IPS-20b (cell line): ENCODE measurements at regions not wholly inside any gene's neighbourhood (a gene's known extent, or its start where the extent isn't known, plus 50 kb on each side); places are given as distances from the start of the nearest gene placed in this dataset.

Experiments used
- H3K27ac ChIP-seq: one replicate; pipeline ENCODE4 v1.5.1; 2013; ENCODE audit warnings: low read length
- H3K27me3 ChIP-seq: 2 replicates; pipeline ENCODE4 v1.6.1; 2013; ENCODE audit warnings: mild to moderate bottlenecking, low read length, inconsistent platforms; ENCODE audit not compliant: insufficient read depth
- H3K36me3 ChIP-seq: 2 replicates; pipeline ENCODE4 v1.6.1; 2013; ENCODE audit warnings: low read depth, mild to moderate bottlenecking, inconsistent platforms, low read length, moderate library complexity; ENCODE audit not compliant: insufficient read depth
- H3K4me1 ChIP-seq: 2 replicates; pipeline ENCODE4 v1.6.1; 2013; ENCODE audit warnings: mild to moderate bottlenecking, control low read depth, inconsistent platforms, low read length, moderate library complexity; ENCODE audit not compliant: insufficient read depth
- H3K4me3 ChIP-seq: 2 replicates; pipeline ENCODE4 v1.5.1; 2013; ENCODE audit warnings: mild to moderate bottlenecking, low read length, inconsistent platforms
- H3K9ac ChIP-seq: 2 replicates; pipeline ENCODE4 v1.6.1; 2013; ENCODE audit warnings: low read depth, mild to moderate bottlenecking, inconsistent platforms, low read length, moderate library complexity
- H3K9me3 ChIP-seq: 2 replicates; pipeline ENCODE4 v1.6.1; 2013; ENCODE audit warnings: mild to moderate bottlenecking, low read depth, low read length, inconsistent platforms; ENCODE audit not compliant: insufficient read depth

DNA sequence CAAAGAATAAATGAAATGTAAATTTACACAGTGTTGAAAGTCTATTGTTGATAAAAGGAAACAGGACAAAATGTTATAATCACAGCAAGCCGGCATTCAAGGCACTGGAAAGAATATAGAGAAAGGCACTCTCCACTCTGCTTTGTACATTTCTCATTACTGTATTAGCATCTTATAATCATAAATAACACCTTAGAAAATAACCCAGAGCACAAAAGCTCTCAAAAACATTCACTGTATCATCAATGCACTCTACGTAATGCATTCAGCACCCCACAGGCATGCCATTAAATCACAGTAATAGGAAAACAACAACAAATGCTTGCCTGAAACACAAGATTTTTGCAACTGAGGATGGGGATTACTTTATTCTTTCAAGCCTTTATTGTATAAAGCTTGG lies 75.3 kb upstream of the TRPC3 start:
- no peak overlapping the region for H3K9ac ChIP-seq
- H3K27me3 ChIP-seq: no peaks in the 10 kb centered on the region
- no peaks in the 10 kb centered on the region for H3K4me1 ChIP-seq
- no peak overlapping the region for H3K27ac ChIP-seq
- no peaks in the 10 kb centered on the region for H3K36me3 ChIP-seq
- H3K9me3 ChIP-seq: no peaks in the 10 kb centered on the region; the same call in 1 of the 2 replicates
- no peak overlapping the region for H3K4me3 ChIP-seq

GRCh38 chr4:122017296-122017695 lies 65.4 kb upstream of the TRPC3 start:
- Histone ChIP-seq H3K36me3 (no peaks in the 10 kb centered on the region), H3K27me3 (no peaks in the 10 kb centered on the region), H3K4me3 (no peak overlapping the region), H3K9me3 (no peaks in the 10 kb centered on the region), H3K27ac (no peak overlapping the region), H3K4me1 (no peaks in the 10 kb centered on the region), H3K9ac (no peak overlapping the region)

DNA sequence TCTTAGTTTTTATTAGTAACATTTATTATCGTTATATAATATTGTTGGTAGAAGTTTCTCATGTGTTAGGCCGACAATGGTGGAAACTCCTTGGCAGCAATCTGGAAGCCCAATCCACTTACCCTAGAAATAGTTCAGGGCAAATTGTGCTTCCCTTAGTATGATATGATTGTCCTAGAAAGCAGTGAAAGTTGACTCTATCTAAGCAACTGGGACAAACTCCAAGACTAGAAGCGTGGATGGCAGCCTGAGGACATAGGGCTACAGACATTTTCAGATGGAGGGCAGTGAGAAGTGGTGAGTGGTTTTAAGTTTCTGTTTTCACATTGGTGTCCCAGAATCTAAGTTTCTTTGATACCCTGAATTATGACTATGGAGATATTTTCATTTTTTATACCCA lies 63.3 kb upstream of the TRPC3 start:
- Histone ChIP-seq H3K27ac (no peak overlapping the region), H3K36me3 (no peaks in the 10 kb centered on the region), H3K9me3 (no peaks in the 10 kb centered on the region)

DNA sequence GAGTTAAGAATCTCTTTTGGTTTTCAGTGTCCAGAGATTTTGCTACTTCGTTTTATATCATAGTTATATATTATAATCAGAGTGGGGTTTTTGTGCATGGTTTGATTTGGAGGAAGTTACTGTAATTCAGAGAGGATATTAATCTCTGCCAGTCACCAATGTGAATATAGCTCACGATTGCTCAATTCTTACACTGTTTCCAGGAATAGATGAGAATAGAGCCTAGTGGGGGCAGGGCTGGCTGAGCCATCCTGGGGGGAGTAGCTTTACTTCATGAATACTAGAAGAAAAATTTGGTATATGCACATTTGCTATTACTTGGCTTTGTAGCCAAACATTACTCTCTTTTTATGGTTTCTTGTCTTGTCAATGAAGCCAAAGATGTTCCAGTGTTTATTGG lies 60.9 kb upstream of the TRPC3 start:
- Histone ChIP-seq H3K36me3 (no peaks in the 10 kb centered on the region), H3K4me3 (no peak overlapping the region), H3K27me3 (no peaks in the 10 kb centered on the region), H3K4me1 (no peaks in the 10 kb centered on the region), H3K9me3 (no peaks in the 10 kb centered on the region), H3K9ac (no peak overlapping the region), H3K27ac (no peak overlapping the region)

More for the DNA sequence above, 63.3 kb upstream of the TRPC3 start:
- Histone ChIP-seq H3K27me3 (no peaks in the 10 kb centered on the region), H3K4me3 (no peak overlapping the region), H3K9ac (no peak overlapping the region), H3K4me1 (no peaks in the 10 kb centered on the region)

DNA sequence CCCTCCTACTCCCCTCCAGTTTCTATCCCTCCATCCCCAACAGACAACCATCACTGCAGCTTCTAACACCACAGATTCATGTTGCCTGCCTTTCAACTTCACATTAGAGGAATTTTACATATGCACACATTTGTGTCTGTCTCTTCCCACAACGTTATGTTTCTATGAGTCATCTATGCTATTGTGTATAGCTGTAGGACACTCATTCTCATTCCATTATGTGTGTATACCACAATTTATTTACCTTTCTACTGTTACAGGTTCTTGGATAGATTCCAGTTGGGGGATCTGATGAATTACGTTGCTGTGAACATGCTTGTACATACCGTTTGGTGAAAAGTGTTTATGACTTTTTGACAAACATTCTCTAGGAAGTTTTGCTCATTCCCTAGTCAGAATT lies 58.8 kb upstream of the TRPC3 start:
- Histone ChIP-seq H3K9me3 (no peaks in the 10 kb centered on the region), H3K9ac (no peak overlapping the region), H3K4me1 (no peaks in the 10 kb centered on the region), H3K27me3 (no peaks in the 10 kb centered on the region), H3K27ac (no peak overlapping the region), H3K4me3 (no peak overlapping the region), H3K36me3 (no peaks in the 10 kb centered on the region)

GRCh38 chr4:122009524-122009923 lies 57.7 kb upstream of the TRPC3 start:
- Histone ChIP-seq H3K36me3 (no peaks in the 10 kb centered on the region), H3K27ac (no peak overlapping the region), H3K27me3 (no peaks in the 10 kb centered on the region), H3K9ac (no peak overlapping the region), H3K9me3 (no peaks in the 10 kb centered on the region), H3K4me3 (no peak overlapping the region), H3K4me1 (no peaks in the 10 kb centered on the region)

DNA sequence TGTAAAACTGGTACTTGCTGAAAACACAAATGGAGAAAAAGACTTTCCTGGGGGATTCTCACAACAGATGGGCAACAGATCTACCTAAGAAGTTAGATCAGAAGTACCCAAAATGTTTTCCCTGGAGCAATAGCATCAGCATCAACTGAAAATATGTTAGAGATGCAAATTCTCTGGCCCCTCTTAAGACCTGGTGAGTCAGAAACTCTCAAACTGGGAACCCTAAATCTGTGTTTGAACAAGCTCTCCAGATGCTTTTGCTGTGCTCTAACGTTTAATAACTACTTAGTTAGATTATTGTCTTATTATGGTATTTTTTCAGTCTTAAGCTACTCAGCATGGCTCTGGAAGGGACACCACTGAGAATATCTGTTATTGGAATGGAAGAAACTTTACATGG lies 55.2 kb upstream of the TRPC3 start:
- no peaks in the 10 kb centered on the region for H3K4me1 ChIP-seq
- no peak overlapping the region for H3K9ac ChIP-seq
- H3K9me3 ChIP-seq: no peaks in the 10 kb centered on the region
- H3K27me3 ChIP-seq: no peaks in the 10 kb centered on the region
- no peak overlapping the region for H3K4me3 ChIP-seq
- no peak overlapping the region for H3K27ac ChIP-seq
- no peaks in the 10 kb centered on the region for H3K36me3 ChIP-seq

GRCh38 chr4:122005064-122005755 lies 53.4 kb upstream of the TRPC3 start:
- Histone ChIP-seq H3K9me3 (no peaks in the 10 kb centered on the region), H3K36me3 (no peaks in the 10 kb centered on the region), H3K9ac (no peak overlapping the region), H3K4me3 (no peak overlapping the region), H3K4me1 (no peaks in the 10 kb centered on the region), H3K27ac (no peak overlapping the region), H3K27me3 (no peaks in the 10 kb centered on the region)

- no peak overlapping the region for H3K27ac ChIP-seq
- no peaks in the 10 kb centered on the region for H3K36me3 ChIP-seq
- no peak overlapping the region for H3K9ac ChIP-seq
- no peaks in the 10 kb centered on the region for H3K9me3 ChIP-seq
- H3K4me1 ChIP-seq: no peaks in the 10 kb centered on the region
- H3K4me3 ChIP-seq: no peak overlapping the region
- H3K27me3 ChIP-seq: no peaks in the 10 kb centered on the region
Observed at GRCh38 chr4:122003335-122003734, 51.5 kb upstream of the TRPC3 start.
